ENCODE measurements at regions not wholly inside any gene's neighbourhood (a gene's known extent, or its start where the extent isn't known, plus 50 kb on each side); places are given as distances from the start of the nearest gene placed in this dataset.

- H3K9me3 Mint-ChIP-seq = no peaks in the 10 kb centered on the region
- H3K36me3 Mint-ChIP-seq = no peaks in the 10 kb centered on the region
- H3K27ac Mint-ChIP-seq = peak overlapping the region in 1 of 10 donors; percentile 32
- H3K4me1 Mint-ChIP-seq = no peaks in the 10 kb centered on the region
- H3K4me3 Mint-ChIP-seq = no peak overlapping the region
- DNase-seq (no peak), ATAC-seq (no peak)
- POLR2A ChIA-PET = no interaction called here
- peaks cover 0 to 2% (median 0%) of the 10 kb centered on the region in 5 donors for H3K27me3 Mint-ChIP-seq
These were observed 50.8 kb upstream of the MAX start for GRCh38 chr14:65153101-65153500.

GRCh38 chr14:65156568-65157366, 54.5 kb upstream of the MAX start:
- peaks cover 0 to 7% (median 0%) of the 10 kb centered on the region in 4 donors for H3K4me1 Mint-ChIP-seq
- DNase-seq (no peak), ATAC-seq (no peak)
- no peaks in the 10 kb centered on the region for H3K27me3 Mint-ChIP-seq
- H3K27ac Mint-ChIP-seq = peak overlapping the region in 1 of 10 donors; percentile 44
- no peaks in the 10 kb centered on the region for H3K9me3 Mint-ChIP-seq
- H3K4me3 Mint-ChIP-seq = no peak overlapping the region
- POLR2A ChIA-PET = no interaction called here
- H3K36me3 Mint-ChIP-seq = no peaks in the 10 kb centered on the region

GRCh38 chr14:65159281-65160062, 57.2 kb upstream of the MAX start:
- Mint-ChIP-seq H3K9me3 (no peaks in the 10 kb centered on the region), H3K27me3 (peaks cover 0 to 4% (median 0%) of the 10 kb centered on the region in 5 donors), H3K4me3 (no peak overlapping the region), H3K27ac (no peak overlapping the region), H3K36me3 (no peaks in the 10 kb centered on the region), H3K4me1 (peaks cover 0 to 7% (median 0%) of the 10 kb centered on the region in 4 donors)
- DNase-seq = no peak
- POLR2A ChIA-PET = no interaction called here
- ATAC-seq = no peak

- no peaks in the 10 kb centered on the region for H3K9me3 Mint-ChIP-seq
- H3K27me3 Mint-ChIP-seq = peaks cover 0 to 4% (median 0%) of the 10 kb centered on the region in 5 donors
- DNase-seq (no peak), ATAC-seq (no peak)
- no peaks in the 10 kb centered on the region for H3K36me3 Mint-ChIP-seq
- H3K27ac Mint-ChIP-seq = peak overlapping the region in 1 of 10 donors; percentile 5
- POLR2A ChIA-PET = no interaction called here
- no peak overlapping the region for H3K4me3 Mint-ChIP-seq
- peaks cover 0 to 7% (median 0%) of the 10 kb centered on the region in 4 donors for H3K4me1 Mint-ChIP-seq
These were observed 57.8 kb upstream of the MAX start for GRCh38 chr14:65160091-65160490.

GRCh38 chr14:65162031-65162430, 59.7 kb upstream of the MAX start:
- H3K4me3 Mint-ChIP-seq = no peak overlapping the region
- H3K9me3 Mint-ChIP-seq = no peaks in the 10 kb centered on the region
- ATAC-seq = no peak
- no peak for DNase-seq
- no peak overlapping the region for H3K27ac Mint-ChIP-seq
- H3K27me3 Mint-ChIP-seq = peaks cover 0 to 4% (median 0%) of the 10 kb centered on the region in 5 donors
- POLR2A ChIA-PET = interaction anchor here (0.6 kb wide), 1 partner anchor 8 kb away, joined by 6 read pairs; no protein-coding TSS in a partner anchor
- H3K36me3 Mint-ChIP-seq = no peaks in the 10 kb centered on the region
- H3K4me1 Mint-ChIP-seq = peaks cover 0 to 8% (median 0%) of the 10 kb centered on the region in 4 donors

GRCh38 chr14:65164068-65164824, 61.9 kb upstream of the MAX start:
- peak; percentile 49 to 67 for ATAC-seq
- peaks cover 0 to 4% (median 0%) of the 10 kb centered on the region in 5 donors for H3K27me3 Mint-ChIP-seq
- no peaks in the 10 kb centered on the region for H3K36me3 Mint-ChIP-seq
- H3K4me1 Mint-ChIP-seq = peaks cover 0 to 5% (median 0%) of the 10 kb centered on the region in 4 donors
- no peak overlapping the region for H3K27ac Mint-ChIP-seq
- DNase-seq = peak in 7 of 10 donors; percentile 22 to 64 (median 35)
- POLR2A ChIA-PET = interaction anchor here (0.6 to 1.2 kb wide), 5 partner anchors 248 to 902 kb away, joined by 3 to 7 read pairs (median 4); partner anchors contain the start of gene FUT8
- no peaks in the 10 kb centered on the region for H3K9me3 Mint-ChIP-seq
- H3K4me3 Mint-ChIP-seq = no peak overlapping the region

GRCh38 chr14:65164825-65165135, 62.5 kb upstream of the MAX start:
- DNase-seq = no peak
- no peak for ATAC-seq
- Mint-ChIP-seq H3K9me3 (no peaks in the 10 kb centered on the region), H3K36me3 (no peaks in the 10 kb centered on the region), H3K4me1 (peaks cover 0 to 1% (median 0%) of the 10 kb centered on the region in 4 donors), H3K27me3 (peaks cover 0 to 4% (median 0%) of the 10 kb centered on the region in 5 donors), H3K4me3 (no peak overlapping the region), H3K27ac (peak overlapping the region in 1 of 10 donors; percentile 27)
- POLR2A ChIA-PET = interaction anchor here (0.7 to 1.2 kb wide), 3 partner anchors 247 to 901 kb away, joined by 3 to 7 read pairs (median 4); partner anchors contain the start of gene FUT8

GRCh38 chr14:65167072-65167645, 64.8 kb upstream of the MAX start:
- peaks cover 5 to 15% (median 11%) of the 10 kb centered on the region in 4 donors for H3K4me1 Mint-ChIP-seq
- DNase-seq (peak in 2 of 10 donors; percentile 4 to 13), ATAC-seq (no peak)
- H3K4me3 Mint-ChIP-seq = no peak overlapping the region
- peaks cover 5 to 16% (median 11%) of the 10 kb centered on the region in 5 donors for H3K27me3 Mint-ChIP-seq
- POLR2A ChIA-PET = no interaction called here
- H3K9me3 Mint-ChIP-seq = no peaks in the 10 kb centered on the region
- H3K36me3 Mint-ChIP-seq = no peaks in the 10 kb centered on the region
- no peak overlapping the region for H3K27ac Mint-ChIP-seq

GRCh38 chr14:65168840-65169239, 66.5 kb upstream of the MAX start:
- H3K9me3 Mint-ChIP-seq = no peaks in the 10 kb centered on the region
- peaks cover 5 to 16% (median 9%) of the 10 kb centered on the region in 5 donors for H3K27me3 Mint-ChIP-seq
- POLR2A ChIA-PET = interaction anchor here (0.6 to 1.2 kb wide), 2 partner anchors 243 to 641 kb away, joined by 3 to 4 read pairs; partner anchors contain the start of gene FUT8
- no peak for DNase-seq
- H3K27ac Mint-ChIP-seq = peak overlapping the region in 1 of 10 donors; percentile 12
- peaks cover 5 to 15% (median 11%) of the 10 kb centered on the region in 4 donors for H3K4me1 Mint-ChIP-seq
- ATAC-seq = no peak
- no peak overlapping the region for H3K4me3 Mint-ChIP-seq
- H3K36me3 Mint-ChIP-seq = no peaks in the 10 kb centered on the region

- peak overlapping the region in 2 of 10 donors; percentile 12 to 75 for H3K27ac Mint-ChIP-seq
- POLR2A ChIA-PET = interaction anchor here (0.6 to 1.2 kb wide), 3 partner anchors 243 to 815 kb away, joined by 3 to 4 read pairs (median 3); partner anchors contain the start of gene FUT8
- peaks cover 5 to 15% (median 11%) of the 10 kb centered on the region in 4 donors for H3K4me1 Mint-ChIP-seq
- peak overlapping the region in 1 of 10 donors; percentile 41 for H3K4me3 Mint-ChIP-seq
- H3K9me3 Mint-ChIP-seq = no peaks in the 10 kb centered on the region
- no peak for ATAC-seq
- H3K27me3 Mint-ChIP-seq = peaks cover 5 to 16% (median 9%) of the 10 kb centered on the region in 5 donors
- DNase-seq = no peak
- no peaks in the 10 kb centered on the region for H3K36me3 Mint-ChIP-seq
These were observed 67.0 kb upstream of the MAX start for GRCh38 chr14:65169351-65169750.

- Mint-ChIP-seq H3K4me3 (peak overlapping the region in 9 of 10 donors; percentile 49 to 86 (median 74)), H3K27me3 (peaks cover 5 to 16% (median 9%) of the 10 kb centered on the region in 5 donors), H3K27ac (peak overlapping the region in 4 of 10 donors; percentile 4 to 63 (median 50)), H3K4me1 (peaks cover 5 to 15% (median 11%) of the 10 kb centered on the region in 4 donors), H3K9me3 (no peaks in the 10 kb centered on the region), H3K36me3 (no peaks in the 10 kb centered on the region)
- ATAC-seq = no peak
- POLR2A ChIA-PET = interaction anchor here (0.7 kb wide), 1 partner anchor 9 kb away, joined by 6 read pairs; no protein-coding TSS in a partner anchor
- no peak for DNase-seq
These were observed 68.0 kb upstream of the MAX start for GRCh38 chr14:65170318-65170717.
